Bronchial epithelial cell (primary cell): ENCODE measurements at regions not wholly inside any gene's neighbourhood (a gene's known extent, or its start where the extent isn't known, plus 50 kb on each side); places are given as distances from the start of the nearest gene placed in this dataset.

Source experiments
- DNase-seq: peaks from one replicate; pipeline ENCODE4 v3.0.0-alpha.2; 2010; ENCODE audit warnings: low read depth
- FAIRE-seq: peaks from 2 replicates; lab custom pipeline; 2011; peaks lifted over from hg19 to GRCh38; lab: Jason Lieb, UNC
- H3K27me3 ChIP-seq: 2 replicates; pipeline ENCODE4 v1.5.1; 2011; ENCODE audit warnings: low read length; ENCODE audit not compliant: control insufficient read depth, insufficient read depth
- H3K36me3 ChIP-seq: 2 replicates; pipeline ENCODE4 v1.5.1; 2011; ENCODE audit warnings: low read length; ENCODE audit not compliant: control insufficient read depth, insufficient read depth
- H3K4me3 ChIP-seq: 2 replicates; pipeline ENCODE4 v1.5.1; 2011; ENCODE audit warnings: mild to moderate bottlenecking, low read depth, low read length, control low read depth
- TF ChIP-seq, protein P1 (sequence below): IDR thresholded peaks from 2 replicates; pipeline ENCODE4 v1.5.1; 2011; ENCODE audit warnings: mild to moderate bottlenecking, moderate library complexity, low read length, control low read depth, inconsistent platforms; ENCODE audit not compliant: insufficient read depth, severe bottlenecking

DNA sequence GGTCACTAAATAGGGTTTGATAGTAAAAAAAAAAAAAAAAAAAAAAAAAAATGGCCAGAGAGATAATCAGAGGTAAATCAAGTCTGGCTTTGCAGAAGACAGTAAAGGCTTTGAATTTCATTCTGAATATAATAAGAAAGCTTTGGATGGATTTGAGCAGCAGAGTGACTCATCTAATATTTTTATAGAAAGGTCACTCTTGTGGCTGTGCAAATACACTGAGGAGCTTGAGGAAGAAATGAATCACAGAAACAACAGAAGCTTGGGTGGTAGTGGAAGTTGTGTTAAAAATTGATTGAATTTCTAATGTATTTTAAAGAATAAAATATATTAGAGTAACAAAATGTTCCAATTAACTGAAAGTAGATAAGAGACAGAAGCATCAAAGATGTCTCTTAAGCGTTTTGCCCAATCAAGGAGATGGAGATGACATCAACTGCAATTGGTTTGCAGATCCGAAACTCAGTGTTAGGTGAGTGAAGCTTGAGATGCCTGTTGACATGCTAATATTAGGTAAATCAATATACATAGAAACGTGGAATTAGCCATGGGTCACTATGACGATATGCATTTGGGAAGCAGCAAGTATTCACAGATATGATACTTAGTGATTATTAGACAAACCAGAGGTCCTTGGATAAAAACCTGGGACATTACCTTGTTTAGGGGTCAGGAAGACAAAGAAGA, 280.5 kb downstream of the GPM6A start:
- Histone ChIP-seq H3K27me3 (no peaks in the 10 kb centered on the region), H3K36me3 (no peaks in the 10 kb centered on the region), H3K4me3 (no peak overlapping the region)
- TF ChIP-seq, protein P1, sequence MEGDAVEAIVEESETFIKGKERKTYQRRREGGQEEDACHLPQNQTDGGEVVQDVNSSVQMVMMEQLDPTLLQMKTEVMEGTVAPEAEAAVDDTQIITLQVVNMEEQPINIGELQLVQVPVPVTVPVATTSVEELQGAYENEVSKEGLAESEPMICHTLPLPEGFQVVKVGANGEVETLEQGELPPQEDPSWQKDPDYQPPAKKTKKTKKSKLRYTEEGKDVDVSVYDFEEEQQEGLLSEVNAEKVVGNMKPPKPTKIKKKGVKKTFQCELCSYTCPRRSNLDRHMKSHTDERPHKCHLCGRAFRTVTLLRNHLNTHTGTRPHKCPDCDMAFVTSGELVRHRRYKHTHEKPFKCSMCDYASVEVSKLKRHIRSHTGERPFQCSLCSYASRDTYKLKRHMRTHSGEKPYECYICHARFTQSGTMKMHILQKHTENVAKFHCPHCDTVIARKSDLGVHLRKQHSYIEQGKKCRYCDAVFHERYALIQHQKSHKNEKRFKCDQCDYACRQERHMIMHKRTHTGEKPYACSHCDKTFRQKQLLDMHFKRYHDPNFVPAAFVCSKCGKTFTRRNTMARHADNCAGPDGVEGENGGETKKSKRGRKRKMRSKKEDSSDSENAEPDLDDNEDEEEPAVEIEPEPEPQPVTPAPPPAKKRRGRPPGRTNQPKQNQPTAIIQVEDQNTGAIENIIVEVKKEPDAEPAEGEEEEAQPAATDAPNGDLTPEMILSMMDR, result no peak
- FAIRE-seq, result no peak
- peak; percentile 62 for DNase-seq

DNA sequence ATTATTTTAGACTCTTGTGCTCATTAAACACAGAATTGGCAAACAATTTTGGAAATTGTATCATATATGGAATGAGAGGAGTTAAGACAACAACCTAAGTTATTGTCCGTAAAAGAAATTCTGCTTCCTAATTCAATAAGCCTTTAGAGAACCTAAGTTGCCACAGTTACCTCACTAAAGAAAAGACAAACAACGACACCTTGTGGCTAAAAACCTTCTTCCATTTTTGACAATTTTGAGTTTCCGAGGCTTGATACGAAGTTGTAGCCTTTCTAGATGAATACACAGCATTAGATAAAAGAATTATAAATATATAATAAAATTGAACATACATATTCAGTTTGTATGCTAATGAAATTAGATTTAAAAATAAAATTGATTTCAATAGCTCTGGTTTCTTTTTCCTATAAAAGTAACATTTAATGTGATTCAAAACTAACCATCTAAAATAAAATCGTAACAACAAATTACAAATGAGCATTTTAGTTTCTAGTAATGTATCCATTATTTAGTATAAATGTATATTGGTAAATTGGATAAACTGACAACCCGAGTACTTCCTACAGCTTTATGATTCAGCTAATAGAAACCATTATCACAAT, 275.1 kb downstream of the GPM6A start:
- Histone ChIP-seq H3K27me3 (no peaks in the 10 kb centered on the region), H3K4me3 (no peak overlapping the region), H3K36me3 (no peaks in the 10 kb centered on the region)
- no peak for FAIRE-seq
- TF ChIP-seq, protein P1, result peak; percentile 31
- peak; percentile 70 for DNase-seq

DNA sequence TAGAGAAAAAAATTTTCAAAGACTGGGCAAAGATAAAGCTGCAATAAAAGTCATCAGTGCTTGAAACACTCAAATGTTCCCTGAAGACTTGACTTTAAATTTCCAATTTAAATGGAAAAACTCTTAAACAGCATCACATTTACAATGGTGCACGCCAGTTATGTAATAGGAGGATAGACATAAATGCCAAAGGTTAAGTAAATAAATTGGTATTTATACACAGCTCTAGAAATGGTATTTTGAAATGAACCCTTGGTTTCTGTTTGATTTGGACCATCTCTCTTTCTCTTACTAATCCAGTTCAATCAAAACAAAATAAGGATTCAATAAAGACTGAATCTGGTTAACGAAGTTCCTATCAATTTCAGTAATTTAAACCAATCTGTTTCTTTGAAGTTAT, 272.6 kb downstream of the GPM6A start:
- FAIRE-seq (no peak), DNase-seq (no peak)
- TF ChIP-seq, protein P1, result no peak
- no peak overlapping the region for H3K4me3 ChIP-seq
- H3K36me3 ChIP-seq, result no peaks in the 10 kb centered on the region
- H3K27me3 ChIP-seq, result no peaks in the 10 kb centered on the region

DNA sequence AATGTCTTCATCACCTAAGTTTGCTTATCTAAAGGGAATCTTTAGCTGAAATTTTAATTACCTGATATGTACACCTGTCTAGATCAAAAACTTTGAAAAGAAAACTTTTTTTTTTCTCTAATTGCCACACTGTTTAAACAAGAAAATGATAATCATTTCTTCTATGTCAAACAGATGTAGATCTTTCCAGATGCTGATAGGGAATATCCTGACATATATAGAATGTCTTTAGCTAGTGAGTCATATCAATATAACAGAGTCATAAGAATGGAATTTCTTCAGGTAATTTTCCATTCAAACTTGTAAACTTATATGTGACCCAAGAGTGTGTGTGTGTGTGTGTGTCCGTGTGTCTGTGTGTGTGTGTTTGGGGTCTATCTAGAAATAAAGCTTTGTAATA, 271.9 kb downstream of the GPM6A start:
- TF ChIP-seq, protein P1, result no peak
- DNase-seq (peak; percentile 63), FAIRE-seq (no peak)
- Histone ChIP-seq H3K36me3 (no peaks in the 10 kb centered on the region), H3K4me3 (no peak overlapping the region), H3K27me3 (no peaks in the 10 kb centered on the region)

DNA sequence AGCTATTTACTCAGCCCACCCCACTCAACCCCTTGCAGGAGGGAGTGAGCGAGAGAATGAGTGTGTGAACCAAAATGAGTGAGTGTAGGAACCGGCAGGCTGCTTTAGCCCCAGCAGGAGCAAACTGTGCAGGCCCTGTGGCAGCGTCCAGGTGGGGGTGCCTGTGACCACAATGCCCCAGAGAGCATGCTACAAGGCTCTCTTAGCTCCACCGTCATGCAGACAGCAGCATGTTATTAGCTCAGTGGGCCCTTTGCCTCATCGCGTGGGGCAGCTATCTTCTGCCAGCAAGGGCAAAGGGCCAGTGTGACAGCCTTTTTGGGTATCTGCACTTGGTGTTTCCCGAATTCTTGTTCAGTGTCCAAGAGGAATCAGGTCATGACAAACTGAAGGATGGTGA, 271.3 kb downstream of the GPM6A start:
- FAIRE-seq (no peak), DNase-seq (no peak)
- H3K36me3 ChIP-seq, result no peaks in the 10 kb centered on the region
- H3K4me3 ChIP-seq, result no peak overlapping the region
- TF ChIP-seq, protein P1, result no peak
- no peaks in the 10 kb centered on the region for H3K27me3 ChIP-seq
